ENCODE measurements at regions not wholly inside any gene's neighbourhood (a gene's known extent, or its start where the extent isn't known, plus 50 kb on each side); places are given as distances from the start of the nearest gene placed in this dataset.

- TF ChIP-seq CTCF (IDR thresholded peaks at IDR 0.05; ENCODE audit: insufficient read depth, low read length, severe bottlenecking), result no peak
- Histone ChIP-seq H3K4me3 (ENCODE audit: low read depth, low read length) (no peak overlapping the region), H3K36me3 (ENCODE audit: control insufficient read depth, insufficient read depth, low read length) (no peaks in the 10 kb centered on the region), H3K27me3 (ENCODE audit: control insufficient read depth, insufficient read depth, low read length) (no peaks in the 10 kb centered on the region)
- no peak for FAIRE-seq
- DNase-seq (ENCODE audit: low read depth), result peak; percentile 26
Measured at GRCh38 chr3:145936971-145937370, 224.0 kb downstream of the PLOD2 start.

GRCh38 chr3:145939431-145939830 is 221.6 kb downstream of the PLOD2 start:
- H3K4me3 ChIP-seq (ENCODE audit: low read depth, low read length), result no peak overlapping the region
- H3K27me3 ChIP-seq (ENCODE audit: control insufficient read depth, insufficient read depth, low read length), result no peaks in the 10 kb centered on the region

GRCh38 chr3:145942052-145942451 is 218.9 kb downstream of the PLOD2 start:
- Histone ChIP-seq H3K27me3 (ENCODE audit: control insufficient read depth, insufficient read depth, low read length) (no peaks in the 10 kb centered on the region), H3K4me3 (ENCODE audit: low read depth, low read length) (no peak overlapping the region), H3K36me3 (ENCODE audit: control insufficient read depth, insufficient read depth, low read length) (no peaks in the 10 kb centered on the region)
- DNase-seq (ENCODE audit: low read depth) (peak; percentile 69), FAIRE-seq (no peak)
- no peak for TF ChIP-seq CTCF (IDR thresholded peaks at IDR 0.05; ENCODE audit: insufficient read depth, low read length, severe bottlenecking)

More at GRCh38 chr3:145939431-145939830, 221.6 kb downstream of the PLOD2 start:
- no peak for FAIRE-seq
- no peaks in the 10 kb centered on the region for H3K36me3 ChIP-seq (ENCODE audit: control insufficient read depth, insufficient read depth, low read length)
- peak; percentile 83 for DNase-seq (ENCODE audit: low read depth)
- TF ChIP-seq CTCF (IDR thresholded peaks at IDR 0.05; ENCODE audit: insufficient read depth, low read length, severe bottlenecking), result no peak

GRCh38 chr3:145943952-145944351 is 217.0 kb downstream of the PLOD2 start:
- no peak for DNase-seq (ENCODE audit: low read depth)

GRCh38 chr3:145951441-145951840 is 209.5 kb downstream of the PLOD2 start:
- FAIRE-seq, result no peak
- no peak for DNase-seq (ENCODE audit: low read depth)
- Histone ChIP-seq H3K36me3 (ENCODE audit: control insufficient read depth, insufficient read depth, low read length) (no peaks in the 10 kb centered on the region), H3K27me3 (ENCODE audit: control insufficient read depth, insufficient read depth, low read length) (no peaks in the 10 kb centered on the region), H3K4me3 (ENCODE audit: low read depth, low read length) (no peak overlapping the region)
- TF ChIP-seq CTCF (IDR thresholded peaks at IDR 0.05; ENCODE audit: insufficient read depth, low read length, severe bottlenecking), result no peak

More at GRCh38 chr3:145943952-145944351, 217.0 kb downstream of the PLOD2 start:
- Histone ChIP-seq H3K36me3 (ENCODE audit: control insufficient read depth, insufficient read depth, low read length) (no peaks in the 10 kb centered on the region), H3K4me3 (ENCODE audit: low read depth, low read length) (no peak overlapping the region), H3K27me3 (ENCODE audit: control insufficient read depth, insufficient read depth, low read length) (no peaks in the 10 kb centered on the region)
- no peak for FAIRE-seq
- no peak for TF ChIP-seq CTCF (IDR thresholded peaks at IDR 0.05; ENCODE audit: insufficient read depth, low read length, severe bottlenecking)

- no peaks in the 10 kb centered on the region for H3K36me3 ChIP-seq (ENCODE audit: control insufficient read depth, insufficient read depth, low read length)
- TF ChIP-seq CTCF (IDR thresholded peaks at IDR 0.05; ENCODE audit: insufficient read depth, low read length, severe bottlenecking), result no peak
- H3K27me3 ChIP-seq (ENCODE audit: control insufficient read depth, insufficient read depth, low read length), result no peaks in the 10 kb centered on the region
- no peak overlapping the region for H3K4me3 ChIP-seq (ENCODE audit: low read depth, low read length)
- DNase-seq (ENCODE audit: low read depth) (peak; percentile 70), FAIRE-seq (no peak)
Measured at GRCh38 chr3:145952536-145952935, 208.4 kb downstream of the PLOD2 start.
